ENCODE measurements at regions not wholly inside any gene's neighbourhood (a gene's known extent, or its start where the extent isn't known, plus 50 kb on each side); places are given as distances from the start of the nearest gene placed in this dataset.
"Not testable (repeated sequence)": the region's sequence is repeated elsewhere in the genome, so short reads cannot be mapped to it uniquely, and the experiment has no call there.

GRCh38 chr16:65235339-65236177 is 113.7 kb upstream of the CDH11 start:
- H3K9me3 Mint-ChIP-seq: peaks cover 6 to 31% (median 17%) of the 10 kb centered on the region in 3 donors
- no CpG with 5 or more reads among the region's 9 CpGs for WGBS (ENCODE audit: insufficient coverage)
- no peaks in the 10 kb centered on the region for H3K36me3 ChIP-seq (ENCODE audit: control insufficient read depth in 2 of 2, extremely low read depth in 1 of 2, insufficient read depth in 1 of 2, low read length in 1 of 2)
- H3K27me3 Mint-ChIP-seq: no peaks in the 10 kb centered on the region
- H3K4me1 Mint-ChIP-seq: no peaks in the 10 kb centered on the region
- no peak overlapping the region for H3K4me3 Mint-ChIP-seq
- DNase-seq: no peak
- ChIA-PET POLR2A (no interaction called here), CTCF (no interaction called here)
- no peaks in the 10 kb centered on the region for H3K9me3 ChIP-seq
- no peak overlapping the region for H3K4me3 ChIP-seq (ENCODE audit: control insufficient read depth in 1 of 2, extremely low read depth in 1 of 2, low read length in 1 of 2)
- H3K4me1 ChIP-seq (ENCODE audit: control insufficient read depth in 1 of 2, extremely low read depth in 1 of 2, insufficient read depth in 2 of 2, low read length in 2 of 2): no peaks in the 10 kb centered on the region
- H3K27me3 ChIP-seq (replicated peaks in 1 of 2; ENCODE audit: control insufficient read depth in 2 of 2, extremely low read depth in 1 of 2, insufficient read depth in 2 of 2, low read length in 1 of 2): no peaks in the 10 kb centered on the region
- H3K27ac Mint-ChIP-seq: no peak overlapping the region
- ATAC-seq (replicated peaks in 1 of 4): no peak
- no peak overlapping the region for H3K27ac ChIP-seq (ENCODE audit: low read length)
- H3K36me3 Mint-ChIP-seq: no peaks in the 10 kb centered on the region

GRCh38 chr16:65234721-65235320 is 113.0 kb upstream of the CDH11 start:
- ATAC-seq (replicated peaks in 1 of 4); POLR2A ChIA-PET; H3K4me3 Mint-ChIP-seq; H3K27ac ChIP-seq (ENCODE audit: low read length); H3K4me3 ChIP-seq (ENCODE audit: control insufficient read depth in 1 of 2, extremely low read depth in 1 of 2, low read length in 1 of 2); H3K27me3 Mint-ChIP-seq; H3K36me3 ChIP-seq (ENCODE audit: control insufficient read depth in 2 of 2, extremely low read depth in 1 of 2, insufficient read depth in 1 of 2, low read length in 1 of 2); DNase-seq; H3K9me3 ChIP-seq; H3K4me1 Mint-ChIP-seq; H3K27me3 ChIP-seq (replicated peaks in 1 of 2; ENCODE audit: control insufficient read depth in 2 of 2, extremely low read depth in 1 of 2, insufficient read depth in 2 of 2, low read length in 1 of 2); CTCF ChIA-PET; H3K4me1 ChIP-seq (ENCODE audit: control insufficient read depth in 1 of 2, extremely low read depth in 1 of 2, insufficient read depth in 2 of 2, low read length in 2 of 2); H3K36me3 Mint-ChIP-seq; H3K27ac Mint-ChIP-seq: not testable (repeated sequence)
- H3K9me3 Mint-ChIP-seq: peaks cover 6 to 25% (median 12%) of the 10 kb centered on the region in 3 donors
- WGBS (ENCODE audit: insufficient coverage): 80% methylated on average over 8 of the region's 16 CpGs

GRCh38 chr16:65229191-65229662 is 107.4 kb upstream of the CDH11 start:
- DNase-seq (no peak), ATAC-seq (replicated peaks in 1 of 4) (no peak)
- H3K27me3 Mint-ChIP-seq: no peaks in the 10 kb centered on the region
- no peaks in the 10 kb centered on the region for H3K36me3 ChIP-seq (ENCODE audit: control insufficient read depth in 2 of 2, extremely low read depth in 1 of 2, insufficient read depth in 1 of 2, low read length in 1 of 2)
- no peak overlapping the region for H3K27ac Mint-ChIP-seq
- H3K4me1 ChIP-seq (ENCODE audit: control insufficient read depth in 1 of 2, extremely low read depth in 1 of 2, insufficient read depth in 2 of 2, low read length in 2 of 2): no peaks in the 10 kb centered on the region
- POLR2A ChIA-PET: no interaction called here
- no peak overlapping the region for H3K4me3 Mint-ChIP-seq
- H3K27me3 ChIP-seq (replicated peaks in 1 of 2; ENCODE audit: control insufficient read depth in 2 of 2, extremely low read depth in 1 of 2, insufficient read depth in 2 of 2, low read length in 1 of 2): no peaks in the 10 kb centered on the region
- no peaks in the 10 kb centered on the region for H3K36me3 Mint-ChIP-seq
- no peaks in the 10 kb centered on the region for H3K9me3 ChIP-seq
- CTCF ChIA-PET: no interaction called here
- WGBS (ENCODE audit: insufficient coverage): no CpG with 5 or more reads among the region's 3 CpGs
- peaks cover 15 to 33% (median 17%) of the 10 kb centered on the region in 3 donors for H3K9me3 Mint-ChIP-seq
- no peak overlapping the region for H3K27ac ChIP-seq (ENCODE audit: low read length)
- H3K4me1 Mint-ChIP-seq: no peaks in the 10 kb centered on the region
- H3K4me3 ChIP-seq (ENCODE audit: control insufficient read depth in 1 of 2, extremely low read depth in 1 of 2, low read length in 1 of 2): no peak overlapping the region

- H3K36me3 Mint-ChIP-seq: no peaks in the 10 kb centered on the region
- no peaks in the 10 kb centered on the region for H3K4me1 Mint-ChIP-seq
- no peaks in the 10 kb centered on the region for H3K9me3 ChIP-seq
- peaks cover 17 to 38% (median 20%) of the 10 kb centered on the region in 3 donors for H3K9me3 Mint-ChIP-seq
- DNase-seq (no peak), ATAC-seq (replicated peaks in 1 of 4) (no peak)
- H3K4me1 ChIP-seq (ENCODE audit: control insufficient read depth in 1 of 2, extremely low read depth in 1 of 2, insufficient read depth in 2 of 2, low read length in 2 of 2): no peaks in the 10 kb centered on the region
- POLR2A ChIA-PET: no interaction called here
- CTCF ChIA-PET: no interaction called here
- H3K4me3 ChIP-seq (ENCODE audit: control insufficient read depth in 1 of 2, extremely low read depth in 1 of 2, low read length in 1 of 2): no peak overlapping the region
- no peaks in the 10 kb centered on the region for H3K36me3 ChIP-seq (ENCODE audit: control insufficient read depth in 2 of 2, extremely low read depth in 1 of 2, insufficient read depth in 1 of 2, low read length in 1 of 2)
- H3K27ac ChIP-seq (ENCODE audit: low read length): no peak overlapping the region
- no peak overlapping the region for H3K4me3 Mint-ChIP-seq
- H3K27ac Mint-ChIP-seq: no peak overlapping the region
- H3K27me3 Mint-ChIP-seq: no peaks in the 10 kb centered on the region
- WGBS (ENCODE audit: insufficient coverage): no CpG with 5 or more reads among the region's 1 CpG
- H3K27me3 ChIP-seq (replicated peaks in 1 of 2; ENCODE audit: control insufficient read depth in 2 of 2, extremely low read depth in 1 of 2, insufficient read depth in 2 of 2, low read length in 1 of 2): no peaks in the 10 kb centered on the region
These were observed 105.4 kb upstream of the CDH11 start for GRCh38 chr16:65227150-65227835.

GRCh38 chr16:65226077-65226476 is 104.2 kb upstream of the CDH11 start:
- DNase-seq: no peak
- H3K36me3 ChIP-seq (ENCODE audit: control insufficient read depth in 2 of 2, extremely low read depth in 1 of 2, insufficient read depth in 1 of 2, low read length in 1 of 2): no peaks in the 10 kb centered on the region
- no peak overlapping the region for H3K4me3 ChIP-seq (ENCODE audit: control insufficient read depth in 1 of 2, extremely low read depth in 1 of 2, low read length in 1 of 2)
- ATAC-seq (replicated peaks in 1 of 4): no peak
- no peaks in the 10 kb centered on the region for H3K27me3 Mint-ChIP-seq
- POLR2A ChIA-PET: no interaction called here
- CTCF ChIA-PET: no interaction called here
- H3K9me3 Mint-ChIP-seq: peaks cover 11 to 26% (median 12%) of the 10 kb centered on the region in 3 donors
- no CpG with 5 or more reads among the region's 1 CpG for WGBS (ENCODE audit: insufficient coverage)
- no peaks in the 10 kb centered on the region for H3K27me3 ChIP-seq (replicated peaks in 1 of 2; ENCODE audit: control insufficient read depth in 2 of 2, extremely low read depth in 1 of 2, insufficient read depth in 2 of 2, low read length in 1 of 2)
- H3K4me1 ChIP-seq (ENCODE audit: control insufficient read depth in 1 of 2, extremely low read depth in 1 of 2, insufficient read depth in 2 of 2, low read length in 2 of 2): no peaks in the 10 kb centered on the region
- no peak overlapping the region for H3K27ac ChIP-seq (ENCODE audit: low read length)
- no peak overlapping the region for H3K4me3 Mint-ChIP-seq
- no peaks in the 10 kb centered on the region for H3K9me3 ChIP-seq
- H3K36me3 Mint-ChIP-seq: no peaks in the 10 kb centered on the region
- H3K27ac Mint-ChIP-seq: no peak overlapping the region
- H3K4me1 Mint-ChIP-seq: no peaks in the 10 kb centered on the region

- H3K36me3 Mint-ChIP-seq: no peaks in the 10 kb centered on the region
- no peaks in the 10 kb centered on the region for H3K4me1 Mint-ChIP-seq
- no peak for DNase-seq
- no peak overlapping the region for H3K4me3 Mint-ChIP-seq
- peaks cover 11 to 26% (median 12%) of the 10 kb centered on the region in 3 donors for H3K9me3 Mint-ChIP-seq
- H3K27me3 Mint-ChIP-seq: no peaks in the 10 kb centered on the region
- no peak overlapping the region for H3K4me3 ChIP-seq (ENCODE audit: control insufficient read depth in 1 of 2, extremely low read depth in 1 of 2, low read length in 1 of 2)
- no peaks in the 10 kb centered on the region for H3K27me3 ChIP-seq (replicated peaks in 1 of 2; ENCODE audit: control insufficient read depth in 2 of 2, extremely low read depth in 1 of 2, insufficient read depth in 2 of 2, low read length in 1 of 2)
- 80% methylated on average over 1 of the region's 5 CpGs for WGBS (ENCODE audit: insufficient coverage)
- CTCF ChIA-PET: no interaction called here
- no peak overlapping the region for H3K27ac ChIP-seq (ENCODE audit: low read length)
- H3K9me3 ChIP-seq: no peaks in the 10 kb centered on the region
- no peaks in the 10 kb centered on the region for H3K36me3 ChIP-seq (ENCODE audit: control insufficient read depth in 2 of 2, extremely low read depth in 1 of 2, insufficient read depth in 1 of 2, low read length in 1 of 2)
- H3K27ac Mint-ChIP-seq: no peak overlapping the region
- no peaks in the 10 kb centered on the region for H3K4me1 ChIP-seq (ENCODE audit: control insufficient read depth in 1 of 2, extremely low read depth in 1 of 2, insufficient read depth in 2 of 2, low read length in 2 of 2)
- ATAC-seq (replicated peaks in 1 of 4): no peak
- POLR2A ChIA-PET: no interaction called here
These were observed 103.6 kb upstream of the CDH11 start for GRCh38 chr16:65225488-65225887.

Data from T-cell (primary cell).